B cell (primary cell): ENCODE measurements at regions not wholly inside any gene's neighbourhood (a gene's known extent, or its start where the extent isn't known, plus 50 kb on each side); places are given as distances from the start of the nearest gene placed in this dataset.

ENCODE experiments used
- ATAC-seq: fragments of 200-7000 bp; cut with Tn5 transposase; one replicate; pipeline ENCODE4 v1.10.0; 2021; ENCODE audit warnings: low read depth, mild to moderate bottlenecking, moderate number of reproducible peaks, moderate library complexity
- CTCF ChIA-PET: fragments of 350-600 bp; sonication (Branson Sonifier 250); formaldehyde crosslinking; loops from one replicate; lab custom pipeline; 2021; ENCODE audit warnings: antibody characterized with exemption, inconsistent platforms; lab: Charles Lee
- POLR2A ChIA-PET: fragments of 350-600 bp; sonication (Branson Sonifier 250); formaldehyde crosslinking; loops from one replicate; lab custom pipeline; 2021; ENCODE audit warnings: antibody characterized with exemption; lab: Charles Lee
- DNase-seq: peaks from one replicate; pipeline ENCODE4 v3.0.0; 2013
- H2AFZ ChIP-seq: 2 replicates; pipeline ENCODE4 v1.6.1; 2012; ENCODE audit warnings: mild to moderate bottlenecking, low read depth, low read length; ENCODE audit not compliant: insufficient read depth, poor library complexity, severe bottlenecking
- H3K27ac ChIP-seq, 2 donors: 1 replicate in 1 of 2; 2 replicates in 1 of 2; pipeline ENCODE4 v1.5.1; 2012 to 2013; ENCODE audit warnings: low read length in 2 of 2, mild to moderate bottlenecking in 2 of 2, moderate library complexity in 1 of 2
- H3K27me3 ChIP-seq, 4 experiments: fragments of 200-600 bp in 1 of 4; sonication (generic) in 1 of 4; replicated peaks in 1 of 4; 1 replicate in 2 of 4; 2 replicates in 2 of 4; pipeline versions ENCODE4 v1.6.1 to v1.7.0; 2013 to 2016; ENCODE audit warnings: low read length in 3 of 4, mild to moderate bottlenecking in 2 of 4, mixed read lengths in 1 of 4, moderate library complexity in 1 of 4; ENCODE audit not compliant: insufficient read depth in 4 of 4, control insufficient read depth in 3 of 4; ENCODE audit errors: control extremely low read depth in 1 of 4
- H3K36me3 ChIP-seq, 2 experiments: replicated peaks in 1 of 2; 1 replicate in 1 of 2; 2 replicates in 1 of 2; pipeline versions ENCODE4 v1.6.1 to v1.7.1; 2013; ENCODE audit warnings: low read length in 1 of 2; ENCODE audit not compliant: insufficient read depth in 2 of 2, control insufficient read depth in 1 of 2; ENCODE audit errors: control extremely low read depth in 1 of 2, extremely low read depth in 1 of 2
- H3K4me1 ChIP-seq, 2 donors: fragments of 200-600 bp in 1 of 2; sonication (generic) in 1 of 2; 1 replicate in 1 of 2; 2 replicates in 1 of 2; pipeline versions ENCODE4 v1.5.1 to v1.6.1; 2013 to 2017; ENCODE audit warnings: low read length in 2 of 2; ENCODE audit not compliant: control insufficient read depth in 2 of 2, insufficient read depth in 2 of 2
- H3K4me2 ChIP-seq: replicated peaks from 2 replicates; pipeline ENCODE3; 2012; ENCODE audit warnings: mild to moderate bottlenecking, low read depth, low read length; ENCODE audit not compliant: poor library complexity, severe bottlenecking
- H3K4me3 ChIP-seq, 5 experiments: fragments of 200-600 bp in 1 of 5; sonication (generic) in 1 of 5; 1 replicate in 3 of 5; 2 replicates in 2 of 5; pipeline versions ENCODE4 v1.5.1 to v1.7.0; 2011 to 2016; ENCODE audit warnings: low read length in 4 of 5, mild to moderate bottlenecking in 4 of 5, low read depth in 2 of 5, control low read depth in 1 of 5, moderate library complexity in 1 of 5; ENCODE audit not compliant: insufficient read depth in 1 of 5; ENCODE audit errors: control extremely low read depth in 1 of 5, extremely low read depth in 1 of 5
- H3K79me2 ChIP-seq: fragments of 200-600 bp; sonication (generic); one replicate; pipeline ENCODE4 v1.6.0; 2016; ENCODE audit warnings: low read length; ENCODE audit not compliant: control insufficient read depth, insufficient read depth
- H3K9ac ChIP-seq: fragments of 200-600 bp; sonication (generic); 2 replicates; pipeline ENCODE4 v1.6.1; 2017; ENCODE audit warnings: mild to moderate bottlenecking, low read length, moderate library complexity
- H3K9me3 ChIP-seq, 3 donors: one replicate each; pipeline versions ENCODE4 v1.6.1 to v1.7.1; 2013; ENCODE audit warnings: low read length in 2 of 3; ENCODE audit not compliant: control insufficient read depth in 2 of 3, insufficient read depth in 1 of 3; ENCODE audit errors: control extremely low read depth in 1 of 3
- H4K20me1 ChIP-seq: 2 replicates; pipeline ENCODE4 v1.6.0; 2012; ENCODE audit warnings: mild to moderate bottlenecking, low read length; ENCODE audit not compliant: insufficient read depth, control insufficient read depth, poor library complexity, severe bottlenecking
- H3K27ac Mint-ChIP-seq: one replicate; pipeline ENCODE4 v1.8.0; 2021; ENCODE audit warnings: mixed read lengths
- H3K27me3 Mint-ChIP-seq: one replicate; pipeline ENCODE4 v1.8.0; 2021; ENCODE audit warnings: mixed read lengths
- H3K4me1 Mint-ChIP-seq: one replicate; pipeline ENCODE4 v1.8.0; 2021; ENCODE audit warnings: mixed read lengths
- H3K4me3 Mint-ChIP-seq: one replicate; pipeline ENCODE4 v1.8.0; 2021; ENCODE audit warnings: mixed read lengths
- H3K9me3 Mint-ChIP-seq: one replicate; pipeline ENCODE4 v1.8.0; 2022; ENCODE audit warnings: mixed read lengths; ENCODE audit not compliant: insufficient read depth
- EZH2 ChIP-seq: IDR thresholded peaks from 2 replicates; pipeline ENCODE4 v1.6.1; 2012; ENCODE audit warnings: borderline replicate concordance, low read depth, mild to moderate bottlenecking, moderate library complexity, low read length; ENCODE audit not compliant: insufficient read depth, poor library complexity, severe bottlenecking
- WGBS: methylation state at CpG from one replicate; pipeline ENCODE4 v1.1.5; 2013; ENCODE audit warnings: missing lambda C conversion rate; ENCODE audit not compliant: insufficient coverage; 5-methylcytosine and 5-hydroxymethylcytosine counted together
- intact Hi-C: fragments of 100-400 bp; cut with micrococcal nuclease; formaldehyde crosslinking; loops from one replicate; pipeline ENCODE4 v1.10.0; 2022
- TF ChIP-seq, protein P1 (sequence below): fragments of 200-600 bp; IDR thresholded peaks from one replicate; pipeline ENCODE4 v1.8.0; 2022; ENCODE audit warnings: antibody characterized with exemption, mild to moderate bottlenecking

DNA sequence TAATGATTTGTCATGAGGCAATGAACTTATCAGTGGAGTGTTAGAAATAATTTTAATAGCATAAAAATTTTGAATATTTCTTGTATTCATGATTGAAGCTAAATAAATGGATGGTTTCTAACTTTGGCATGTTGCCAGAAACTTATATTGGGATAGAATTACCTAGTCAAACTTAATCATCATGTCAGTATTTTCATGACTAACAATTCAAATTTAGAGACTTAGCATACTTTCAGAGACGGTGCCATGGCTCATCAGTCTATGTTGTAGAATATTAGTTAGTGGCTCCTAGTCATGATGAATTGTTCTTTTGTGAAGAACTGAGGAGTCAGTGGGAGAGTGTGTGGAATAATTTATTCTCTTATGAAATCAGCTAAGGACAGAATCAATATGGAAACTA lies 599.6 kb upstream of the POT1 start:
- H2AFZ ChIP-seq = no peak overlapping the region
- ChIA-PET CTCF (no interaction called here), POLR2A (no interaction called here)
- no peaks in the 10 kb centered on the region for H3K36me3 ChIP-seq
- no peak overlapping the region for H3K27ac ChIP-seq
- Mint-ChIP-seq H3K9me3 (peaks cover 2% of the 10 kb centered on the region), H3K4me1 (no peaks in the 10 kb centered on the region), H3K4me3 (no peak overlapping the region), H3K27ac (no peak overlapping the region), H3K27me3 (no peaks in the 10 kb centered on the region)
- intact Hi-C loops = no loop called here
- ATAC-seq = no peak
- no peak overlapping the region for H3K9ac ChIP-seq
- no peaks in the 10 kb centered on the region for H3K27me3 ChIP-seq
- no CpG with 5 or more reads among the region's 1 CpG for WGBS
- H3K4me1 ChIP-seq = no peaks in the 10 kb centered on the region
- H3K4me3 ChIP-seq = no peak overlapping the region
- TF ChIP-seq, protein P1, sequence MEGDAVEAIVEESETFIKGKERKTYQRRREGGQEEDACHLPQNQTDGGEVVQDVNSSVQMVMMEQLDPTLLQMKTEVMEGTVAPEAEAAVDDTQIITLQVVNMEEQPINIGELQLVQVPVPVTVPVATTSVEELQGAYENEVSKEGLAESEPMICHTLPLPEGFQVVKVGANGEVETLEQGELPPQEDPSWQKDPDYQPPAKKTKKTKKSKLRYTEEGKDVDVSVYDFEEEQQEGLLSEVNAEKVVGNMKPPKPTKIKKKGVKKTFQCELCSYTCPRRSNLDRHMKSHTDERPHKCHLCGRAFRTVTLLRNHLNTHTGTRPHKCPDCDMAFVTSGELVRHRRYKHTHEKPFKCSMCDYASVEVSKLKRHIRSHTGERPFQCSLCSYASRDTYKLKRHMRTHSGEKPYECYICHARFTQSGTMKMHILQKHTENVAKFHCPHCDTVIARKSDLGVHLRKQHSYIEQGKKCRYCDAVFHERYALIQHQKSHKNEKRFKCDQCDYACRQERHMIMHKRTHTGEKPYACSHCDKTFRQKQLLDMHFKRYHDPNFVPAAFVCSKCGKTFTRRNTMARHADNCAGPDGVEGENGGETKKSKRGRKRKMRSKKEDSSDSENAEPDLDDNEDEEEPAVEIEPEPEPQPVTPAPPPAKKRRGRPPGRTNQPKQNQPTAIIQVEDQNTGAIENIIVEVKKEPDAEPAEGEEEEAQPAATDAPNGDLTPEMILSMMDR = no peak
- no peak for TF ChIP-seq EZH2
- DNase-seq = no peak
- H4K20me1 ChIP-seq = no peaks in the 10 kb centered on the region
- no peaks in the 10 kb centered on the region for H3K79me2 ChIP-seq
- no peak overlapping the region for H3K4me2 ChIP-seq
- no peaks in the 10 kb centered on the region for H3K9me3 ChIP-seq

DNA sequence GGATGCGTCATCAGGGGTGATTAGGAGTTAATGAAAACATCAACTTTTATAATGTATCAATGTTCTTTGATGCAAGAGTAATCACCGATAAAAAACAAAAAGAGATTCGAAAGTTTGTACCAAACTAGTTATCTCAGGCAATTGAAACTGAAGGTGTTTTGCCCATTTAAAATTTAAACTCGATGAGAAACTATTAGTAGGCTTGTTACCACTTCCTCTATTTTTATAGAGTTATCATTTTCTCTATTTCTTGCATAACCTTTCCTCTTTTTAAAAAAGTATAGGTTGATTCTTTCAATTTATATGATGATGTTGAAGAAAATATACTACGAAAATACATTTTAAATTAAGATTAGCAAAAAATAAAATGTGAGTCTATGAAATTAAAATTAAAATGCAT lies 597.3 kb upstream of the POT1 start:
- no peak for DNase-seq
- POLR2A ChIA-PET = no interaction called here
- TF ChIP-seq EZH2 = no peak
- TF ChIP-seq, protein P1 = no peak
- no peaks in the 10 kb centered on the region for H3K4me1 Mint-ChIP-seq
- Histone ChIP-seq H3K4me1 (no peaks in the 10 kb centered on the region), H3K9ac (no peak overlapping the region), H3K36me3 (no peaks in the 10 kb centered on the region), H3K4me3 (no peak overlapping the region), H4K20me1 (no peaks in the 10 kb centered on the region), H3K27ac (no peak overlapping the region), H3K27me3 (no peaks in the 10 kb centered on the region), H3K4me2 (no peak overlapping the region), H3K79me2 (no peaks in the 10 kb centered on the region), H2AFZ (no peak overlapping the region), H3K9me3 (no peaks in the 10 kb centered on the region)
- no peaks in the 10 kb centered on the region for H3K27me3 Mint-ChIP-seq
- H3K4me3 Mint-ChIP-seq = no peak overlapping the region
- CTCF ChIA-PET = no interaction called here
- ATAC-seq = no peak
- no CpG with 5 or more reads among the region's 5 CpGs for WGBS
- H3K27ac Mint-ChIP-seq = no peak overlapping the region
- intact Hi-C loops = no loop called here
- H3K9me3 Mint-ChIP-seq = peaks cover 2% of the 10 kb centered on the region
